ENCODE measurements at regions not wholly inside any gene's neighbourhood (a gene's known extent, or its start where the extent isn't known, plus 50 kb on each side); places are given as distances from the start of the nearest gene placed in this dataset.

DNA sequence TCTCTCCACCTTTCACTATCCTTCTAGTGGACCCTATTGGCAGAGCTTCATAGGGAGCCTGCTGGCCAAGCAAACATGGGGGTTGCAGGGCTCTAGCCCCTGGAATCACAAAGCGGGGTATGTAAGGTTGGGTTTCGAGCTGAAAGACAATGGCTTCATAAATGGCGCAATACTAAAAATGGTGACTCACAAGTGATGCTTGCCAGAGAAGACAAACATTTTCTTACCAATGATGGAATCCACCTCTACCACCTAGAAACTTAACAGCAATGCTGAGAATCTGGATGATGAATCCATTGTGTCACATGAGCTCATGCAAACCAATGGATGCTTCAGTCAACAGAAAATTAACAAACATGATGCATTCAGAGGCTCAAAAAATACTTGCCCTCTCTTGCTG lies 375.3 kb upstream of the PSMD7 start:
- no peak overlapping the region for H3K4me3 ChIP-seq (ENCODE audit: low read depth, low read length)
- TF ChIP-seq, protein P1, sequence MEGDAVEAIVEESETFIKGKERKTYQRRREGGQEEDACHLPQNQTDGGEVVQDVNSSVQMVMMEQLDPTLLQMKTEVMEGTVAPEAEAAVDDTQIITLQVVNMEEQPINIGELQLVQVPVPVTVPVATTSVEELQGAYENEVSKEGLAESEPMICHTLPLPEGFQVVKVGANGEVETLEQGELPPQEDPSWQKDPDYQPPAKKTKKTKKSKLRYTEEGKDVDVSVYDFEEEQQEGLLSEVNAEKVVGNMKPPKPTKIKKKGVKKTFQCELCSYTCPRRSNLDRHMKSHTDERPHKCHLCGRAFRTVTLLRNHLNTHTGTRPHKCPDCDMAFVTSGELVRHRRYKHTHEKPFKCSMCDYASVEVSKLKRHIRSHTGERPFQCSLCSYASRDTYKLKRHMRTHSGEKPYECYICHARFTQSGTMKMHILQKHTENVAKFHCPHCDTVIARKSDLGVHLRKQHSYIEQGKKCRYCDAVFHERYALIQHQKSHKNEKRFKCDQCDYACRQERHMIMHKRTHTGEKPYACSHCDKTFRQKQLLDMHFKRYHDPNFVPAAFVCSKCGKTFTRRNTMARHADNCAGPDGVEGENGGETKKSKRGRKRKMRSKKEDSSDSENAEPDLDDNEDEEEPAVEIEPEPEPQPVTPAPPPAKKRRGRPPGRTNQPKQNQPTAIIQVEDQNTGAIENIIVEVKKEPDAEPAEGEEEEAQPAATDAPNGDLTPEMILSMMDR (IDR thresholded peaks at IDR 0.05; ENCODE audit: low read depth, low read length, missing control alignments) = no peak
- no peak for DNase-seq (ENCODE audit: low read depth)
- in situ Hi-C loops (cut with HindIII; ENCODE audit: low sequenced_read_pairs) = no loop called here

DNA sequence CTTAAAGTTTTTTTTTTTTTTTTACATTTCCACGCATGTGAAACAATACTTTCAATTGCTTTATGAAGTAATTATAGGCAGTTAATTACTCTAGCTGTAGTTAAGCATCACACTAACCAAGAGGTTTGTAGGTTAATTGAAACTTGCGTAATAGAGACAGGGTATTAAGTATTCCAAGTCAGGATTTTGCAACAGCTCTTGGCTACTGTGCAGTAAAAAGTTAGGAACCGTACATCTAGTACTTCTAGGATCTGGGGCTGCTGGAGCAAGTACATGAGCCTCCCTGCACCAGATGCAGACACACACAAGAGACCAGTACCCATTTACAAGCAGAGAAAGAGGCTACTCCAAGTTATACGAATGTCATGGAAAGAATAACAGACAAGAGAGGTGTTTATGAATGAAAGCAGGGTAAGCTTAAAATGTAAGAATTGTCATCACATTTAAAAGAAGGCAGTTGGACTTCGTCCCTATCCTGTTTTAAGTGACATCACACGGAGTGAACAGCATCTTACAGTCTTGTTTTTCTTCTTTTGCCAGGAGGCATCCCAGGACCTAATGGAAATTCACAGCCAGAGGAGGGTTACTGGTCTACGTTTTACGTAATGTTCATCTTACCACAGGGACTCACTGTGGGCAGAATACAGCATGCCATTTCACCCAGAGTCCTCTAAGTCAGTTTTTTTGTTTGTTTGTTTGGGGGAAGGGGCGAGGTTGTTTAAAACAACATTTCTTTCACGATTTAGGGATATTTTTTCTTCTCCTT lies 379.6 kb upstream of the PSMD7 start:
- DNase-seq (ENCODE audit: low read depth) = no peak
- no peak overlapping the region for H3K4me3 ChIP-seq (ENCODE audit: low read depth, low read length)
- TF ChIP-seq, protein P1 (IDR thresholded peaks at IDR 0.05; ENCODE audit: low read depth, low read length, missing control alignments) = no peak
- in situ Hi-C loops (cut with HindIII; ENCODE audit: low sequenced_read_pairs) = no loop called here

DNA sequence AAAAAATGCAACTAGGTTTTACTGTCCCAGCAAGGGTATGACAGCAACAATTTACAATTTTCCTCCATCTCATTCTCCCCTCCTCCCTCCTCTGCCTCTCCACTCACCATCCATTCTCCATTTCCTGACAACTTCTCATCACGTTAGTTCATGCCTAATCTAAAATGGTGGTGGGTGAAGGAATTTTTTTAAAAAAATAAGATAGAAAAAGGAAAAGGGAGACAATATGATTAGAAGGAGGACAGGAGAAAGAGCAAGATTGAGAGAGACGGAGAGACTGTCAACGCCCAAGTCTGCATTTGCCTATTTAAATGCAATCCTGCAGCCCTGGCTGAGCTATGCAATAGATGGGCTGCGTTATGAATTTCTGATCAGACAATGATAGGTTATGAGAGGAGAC lies 380.7 kb upstream of the PSMD7 start:
- in situ Hi-C loops (cut with HindIII; ENCODE audit: low sequenced_read_pairs) = no loop called here
- TF ChIP-seq, protein P1 (IDR thresholded peaks at IDR 0.05; ENCODE audit: low read depth, low read length, missing control alignments) = no peak
- no peak for DNase-seq (ENCODE audit: low read depth)
- H3K4me3 ChIP-seq (ENCODE audit: low read depth, low read length) = no peak overlapping the region

DNA sequence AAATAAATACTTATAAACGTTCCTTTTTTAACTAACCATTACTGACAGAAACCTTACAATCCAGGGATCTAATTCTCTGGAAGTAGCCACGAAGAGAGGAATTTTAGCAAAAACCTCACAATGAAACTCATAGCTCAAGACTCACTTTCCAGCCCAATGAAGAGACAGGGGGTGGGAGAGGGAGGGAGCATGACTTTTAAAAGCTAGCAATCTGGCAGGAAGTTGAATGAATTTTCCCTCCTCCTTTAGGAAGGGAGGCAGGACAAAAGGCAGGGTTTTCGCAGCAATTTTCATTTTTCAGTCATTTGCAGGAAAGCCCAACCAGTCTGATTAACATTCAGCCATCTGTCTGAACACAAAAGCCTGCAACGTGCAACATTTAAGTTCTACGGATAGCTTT lies 381.5 kb upstream of the PSMD7 start:
- TF ChIP-seq, protein P1 (IDR thresholded peaks at IDR 0.05; ENCODE audit: low read depth, low read length, missing control alignments) = no peak
- in situ Hi-C loops (cut with HindIII; ENCODE audit: low sequenced_read_pairs) = no loop called here
- no peak overlapping the region for H3K4me3 ChIP-seq (ENCODE audit: low read depth, low read length)
- DNase-seq (ENCODE audit: low read depth) = no peak

DNA sequence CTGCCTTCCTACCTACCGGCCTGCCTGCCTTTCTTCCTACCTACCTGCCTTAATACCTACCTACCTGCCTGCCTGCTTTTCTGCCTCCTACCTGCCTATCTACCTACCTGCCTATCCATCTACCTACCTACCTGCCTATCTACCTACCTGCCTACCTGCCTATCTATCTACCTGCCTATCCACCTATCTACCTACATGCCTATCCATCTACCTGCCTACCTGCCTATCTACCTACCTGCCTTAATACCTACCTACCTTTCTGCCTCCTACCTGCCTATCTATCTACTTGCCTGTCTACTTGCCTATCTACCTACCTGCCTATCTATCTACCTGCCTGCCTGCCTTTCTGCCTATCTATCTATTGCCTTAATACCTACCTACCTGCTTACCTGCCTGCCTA lies 383.8 kb upstream of the PSMD7 start:
- in situ Hi-C loops (cut with HindIII; ENCODE audit: low sequenced_read_pairs) = no loop called here
- no peak overlapping the region for H3K4me3 ChIP-seq (ENCODE audit: low read depth, low read length)
- DNase-seq (ENCODE audit: low read depth) = no peak
- TF ChIP-seq, protein P1 (IDR thresholded peaks at IDR 0.05; ENCODE audit: low read depth, low read length, missing control alignments) = no peak

DNA sequence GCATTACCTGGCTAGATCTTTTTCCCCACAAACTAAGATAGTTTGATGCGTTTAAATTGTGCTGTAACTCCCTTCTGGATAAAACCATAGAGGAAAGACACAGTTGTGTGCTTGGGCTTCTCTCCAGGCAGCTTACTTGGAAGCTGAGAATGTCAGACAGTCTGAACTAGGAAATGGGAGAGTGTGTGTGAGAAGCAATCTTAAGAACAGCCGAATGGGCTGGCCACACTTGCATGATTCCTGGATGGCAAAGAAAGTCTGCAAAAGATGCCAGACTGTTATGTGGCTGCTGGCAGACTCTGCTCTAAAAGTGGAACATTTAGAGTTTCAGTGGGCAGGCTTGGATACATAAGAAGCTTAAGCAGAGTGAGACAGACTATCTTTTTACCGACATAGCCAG lies 384.3 kb upstream of the PSMD7 start:
- TF ChIP-seq, protein P1 (IDR thresholded peaks at IDR 0.05; ENCODE audit: low read depth, low read length, missing control alignments) = no peak
- in situ Hi-C loops (cut with HindIII; ENCODE audit: low sequenced_read_pairs) = no loop called here
- DNase-seq (ENCODE audit: low read depth) = no peak

More for the DNA sequence above, 384.3 kb upstream of the PSMD7 start:
- no peak overlapping the region for H3K4me3 ChIP-seq (ENCODE audit: low read depth, low read length)

Measured in astrocyte of the cerebellum (primary cell).